IgD-negative memory B cell (primary cell): ENCODE measurements at regions not wholly inside any gene's neighbourhood (a gene's known extent, or its start where the extent isn't known, plus 50 kb on each side); places are given as distances from the start of the nearest gene placed in this dataset.
"Not testable (repeated sequence)": the region's sequence is repeated elsewhere in the genome, so short reads cannot be mapped to it uniquely, and the experiment has no call there.

Experiments used
- H3K27ac Mint-ChIP-seq, 3 donors: one replicate each; pipeline ENCODE4 v1.8.0; 2020 to 2022; ENCODE audit warnings: mild to moderate bottlenecking in 3 of 3, mixed read lengths in 3 of 3, moderate library complexity in 1 of 3
- H3K27me3 Mint-ChIP-seq: one replicate; pipeline ENCODE4 v1.8.0; 2021; ENCODE audit warnings: mixed read lengths
- H3K36me3 Mint-ChIP-seq: one replicate; pipeline ENCODE4 v1.8.0; 2020; ENCODE audit warnings: mild to moderate bottlenecking, mixed read lengths
- H3K4me1 Mint-ChIP-seq, 3 donors: one replicate each; pipeline ENCODE4 v1.8.0; 2020 to 2022; ENCODE audit warnings: mixed read lengths in 3 of 3, mild to moderate bottlenecking in 1 of 3
- H3K4me3 Mint-ChIP-seq, 4 donors: one replicate each; pipeline ENCODE4 v1.8.0; 2020 to 2022; ENCODE audit warnings: mild to moderate bottlenecking in 4 of 4, mixed read lengths in 4 of 4, moderate library complexity in 3 of 4
- H3K9me3 Mint-ChIP-seq, 3 donors: one replicate each; pipeline ENCODE4 v1.8.0; 2020 to 2021; ENCODE audit warnings: mixed read lengths in 3 of 3, mild to moderate bottlenecking in 1 of 3

GRCh38 chr9:86626802-86627201 lies 272.6 kb upstream of the TUT7 start:
- Mint-ChIP-seq H3K4me3 (no peak overlapping the region), H3K4me1 (no peaks in the 10 kb centered on the region), H3K9me3 (no peaks in the 10 kb centered on the region), H3K27ac (no peak overlapping the region), H3K27me3 (peaks cover 1% of the 10 kb centered on the region), H3K36me3 (no peaks in the 10 kb centered on the region)

- Mint-ChIP-seq H3K36me3 (no peaks in the 10 kb centered on the region), H3K27ac (no peak overlapping the region), H3K4me3 (no peak overlapping the region), H3K4me1 (no peaks in the 10 kb centered on the region), H3K27me3 (peaks cover 1% of the 10 kb centered on the region), H3K9me3 (peaks cover 0 to 3% (median 2%) of the 10 kb centered on the region in 3 donors)
Measured at GRCh38 chr9:86624630-86625029, 270.4 kb upstream of the TUT7 start.

- Mint-ChIP-seq H3K27ac (no peak overlapping the region), H3K27me3 (peaks cover 4% of the 10 kb centered on the region), H3K4me1 (no peaks in the 10 kb centered on the region), H3K36me3 (no peaks in the 10 kb centered on the region), H3K9me3 (peaks cover 0 to 2% (median 2%) of the 10 kb centered on the region in 3 donors), H3K4me3 (no peak overlapping the region)
Measured at GRCh38 chr9:86614871-86615849, 260.9 kb upstream of the TUT7 start.

GRCh38 chr9:86613943-86614342 lies 259.7 kb upstream of the TUT7 start:
- Mint-ChIP-seq H3K9me3 (no peaks in the 10 kb centered on the region), H3K27ac (no peak overlapping the region), H3K4me3 (no peak overlapping the region), H3K4me1 (no peaks in the 10 kb centered on the region), H3K36me3 (no peaks in the 10 kb centered on the region), H3K27me3 (peaks cover 4% of the 10 kb centered on the region)

GRCh38 chr9:86611534-86611933 lies 257.3 kb upstream of the TUT7 start:
- not testable (repeated sequence) for H3K27me3 Mint-ChIP-seq, H3K36me3 Mint-ChIP-seq, H3K27ac Mint-ChIP-seq, H3K4me3 Mint-ChIP-seq, H3K9me3 Mint-ChIP-seq, H3K4me1 Mint-ChIP-seq

GRCh38 chr9:86605303-86605702 lies 251.1 kb upstream of the TUT7 start:
- Mint-ChIP-seq H3K9me3 (no peaks in the 10 kb centered on the region), H3K27ac (no peak overlapping the region), H3K4me1 (no peaks in the 10 kb centered on the region), H3K36me3 (no peaks in the 10 kb centered on the region), H3K4me3 (no peak overlapping the region), H3K27me3 (peaks cover under 1% of the 10 kb centered on the region)

- no peaks in the 10 kb centered on the region for H3K4me1 Mint-ChIP-seq
- no peaks in the 10 kb centered on the region for H3K36me3 Mint-ChIP-seq
- peaks cover 2% of the 10 kb centered on the region for H3K27me3 Mint-ChIP-seq
- H3K27ac Mint-ChIP-seq = no peak overlapping the region
- no peaks in the 10 kb centered on the region for H3K9me3 Mint-ChIP-seq
- H3K4me3 Mint-ChIP-seq = no peak overlapping the region
Measured at GRCh38 chr9:86604741-86605140, 250.5 kb upstream of the TUT7 start.

- H3K4me1 Mint-ChIP-seq = no peaks in the 10 kb centered on the region
- H3K27me3 Mint-ChIP-seq = peaks cover 5% of the 10 kb centered on the region
- H3K4me3 Mint-ChIP-seq = no peak overlapping the region
Measured at GRCh38 chr9:86602715-86603114, 248.5 kb upstream of the TUT7 start.

GRCh38 chr9:86601697-86602096 lies 247.5 kb upstream of the TUT7 start:
- H3K27ac Mint-ChIP-seq = no peak overlapping the region
- no peak overlapping the region for H3K4me3 Mint-ChIP-seq
- H3K4me1 Mint-ChIP-seq = no peaks in the 10 kb centered on the region
- no peaks in the 10 kb centered on the region for H3K9me3 Mint-ChIP-seq
- H3K36me3 Mint-ChIP-seq = no peaks in the 10 kb centered on the region
- H3K27me3 Mint-ChIP-seq = peaks cover 7% of the 10 kb centered on the region

More at GRCh38 chr9:86602715-86603114, 248.5 kb upstream of the TUT7 start:
- no peaks in the 10 kb centered on the region for H3K36me3 Mint-ChIP-seq
- no peak overlapping the region for H3K27ac Mint-ChIP-seq
- no peaks in the 10 kb centered on the region for H3K9me3 Mint-ChIP-seq

- H3K27me3 Mint-ChIP-seq = peaks cover 7% of the 10 kb centered on the region
Measured at GRCh38 chr9:86600977-86601376, 246.8 kb upstream of the TUT7 start.

GRCh38 chr9:86600291-86600690 lies 246.1 kb upstream of the TUT7 start:
- no peak overlapping the region for H3K27ac Mint-ChIP-seq
- no peaks in the 10 kb centered on the region for H3K9me3 Mint-ChIP-seq

More at GRCh38 chr9:86600977-86601376, 246.8 kb upstream of the TUT7 start:
- Mint-ChIP-seq H3K4me1 (no peaks in the 10 kb centered on the region), H3K36me3 (no peaks in the 10 kb centered on the region), H3K9me3 (no peaks in the 10 kb centered on the region), H3K27ac (no peak overlapping the region), H3K4me3 (no peak overlapping the region)

GRCh38 chr9:86599561-86599960 lies 245.4 kb upstream of the TUT7 start:
- Mint-ChIP-seq H3K4me1 (no peaks in the 10 kb centered on the region), H3K27ac (no peak overlapping the region), H3K36me3 (no peaks in the 10 kb centered on the region), H3K27me3 (peaks cover 7% of the 10 kb centered on the region), H3K9me3 (no peaks in the 10 kb centered on the region), H3K4me3 (no peak overlapping the region)

More at GRCh38 chr9:86600291-86600690, 246.1 kb upstream of the TUT7 start:
- Mint-ChIP-seq H3K4me3 (peak overlapping the region in 1 of 4 donors; percentile 20), H3K36me3 (no peaks in the 10 kb centered on the region), H3K27me3 (peaks cover 7% of the 10 kb centered on the region), H3K4me1 (no peaks in the 10 kb centered on the region)

- no peaks in the 10 kb centered on the region for H3K36me3 Mint-ChIP-seq
- no peak overlapping the region for H3K27ac Mint-ChIP-seq
- H3K27me3 Mint-ChIP-seq = peaks cover 7% of the 10 kb centered on the region
- no peaks in the 10 kb centered on the region for H3K4me1 Mint-ChIP-seq
- no peaks in the 10 kb centered on the region for H3K9me3 Mint-ChIP-seq
- H3K4me3 Mint-ChIP-seq = no peak overlapping the region
Measured at GRCh38 chr9:86598411-86599239, 244.4 kb upstream of the TUT7 start.

- peaks cover 4% of the 10 kb centered on the region for H3K27me3 Mint-ChIP-seq
- no peaks in the 10 kb centered on the region for H3K36me3 Mint-ChIP-seq
- no peak overlapping the region for H3K4me3 Mint-ChIP-seq
- H3K27ac Mint-ChIP-seq = no peak overlapping the region
- H3K4me1 Mint-ChIP-seq = no peaks in the 10 kb centered on the region
- H3K9me3 Mint-ChIP-seq = no peaks in the 10 kb centered on the region
Measured at GRCh38 chr9:86594724-86595123, 240.5 kb upstream of the TUT7 start.

GRCh38 chr9:86591472-86591871 lies 237.3 kb upstream of the TUT7 start:
- Mint-ChIP-seq H3K36me3 (no peaks in the 10 kb centered on the region), H3K4me1 (peaks cover 0 to under 1% (median 0%) of the 10 kb centered on the region in 3 donors), H3K9me3 (no peaks in the 10 kb centered on the region), H3K4me3 (no peak overlapping the region), H3K27me3 (no peaks in the 10 kb centered on the region), H3K27ac (no peak overlapping the region)
